GM19468 (cell line): ENCODE measurements at regions not wholly inside any gene's neighbourhood (a gene's known extent, or its start where the extent isn't known, plus 50 kb on each side); places are given as distances from the start of the nearest gene placed in this dataset.

Source experiments
- ATAC-seq: cut with Tn5 transposase; IDR thresholded peaks from one replicate; pipeline ENCODE4 v1.9.1; 2021; ENCODE audit warnings: mild to moderate bottlenecking, moderate library complexity, moderate number of reproducible peaks; ENCODE audit not compliant: unreplicated experiment; ENCODE audit errors: extremely low read depth

DNA sequence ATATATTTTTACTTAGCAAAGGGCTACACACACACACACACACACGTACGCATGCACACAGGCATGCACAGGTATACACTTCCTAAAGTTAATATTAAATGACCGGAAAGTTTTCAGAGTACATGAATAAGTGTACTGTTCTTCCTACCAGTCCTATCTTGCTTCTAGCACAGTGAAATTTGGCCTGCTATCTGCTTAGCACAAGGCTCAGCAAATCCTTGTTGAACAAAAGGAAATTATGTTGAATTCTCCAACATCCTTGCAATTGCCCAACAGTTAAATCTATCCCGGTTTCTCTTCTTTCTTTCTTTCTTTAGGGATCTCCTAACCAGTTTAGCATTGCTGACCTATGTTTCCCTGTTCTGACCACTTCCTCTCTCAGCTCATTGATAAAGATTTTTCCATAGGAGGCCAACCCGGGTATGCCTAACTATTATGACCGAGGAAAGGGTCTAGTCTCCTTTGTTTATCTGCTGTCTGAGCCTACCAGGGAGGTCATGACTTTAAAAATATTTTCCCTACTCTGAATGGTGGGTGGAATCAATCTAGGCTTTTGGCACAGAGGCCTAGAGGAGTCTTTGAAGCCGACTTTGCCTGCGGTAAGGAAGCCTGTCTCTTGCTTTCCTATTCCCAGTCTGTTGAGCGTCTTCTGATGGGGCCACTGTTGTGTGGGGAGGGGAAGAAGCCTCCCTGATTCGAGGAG lies 400.7 kb downstream of the HRH4 start:
- no peak for ATAC-seq

GRCh38 chr18:24862201-24862816 lies 401.9 kb downstream of the HRH4 start:
- no peak for ATAC-seq

DNA sequence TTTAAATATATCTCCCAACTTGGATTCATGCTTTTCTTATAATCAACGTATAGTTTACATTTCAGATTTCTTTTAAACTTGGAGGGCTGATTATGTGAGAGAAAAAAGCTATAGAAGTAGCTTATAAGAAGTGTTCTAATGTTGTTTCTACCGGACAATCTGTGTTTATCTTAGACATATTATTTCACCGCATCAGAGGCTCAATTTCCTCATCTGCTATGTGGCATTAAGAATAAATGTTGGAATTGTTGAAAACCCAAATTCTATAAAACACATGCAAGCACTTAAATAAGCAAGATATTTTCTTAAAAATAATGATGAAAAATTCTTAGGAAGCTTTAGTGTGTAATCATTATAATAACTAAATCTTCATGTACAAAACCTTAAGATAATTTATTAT lies 407.9 kb downstream of the HRH4 start:
- no peak for ATAC-seq

DNA sequence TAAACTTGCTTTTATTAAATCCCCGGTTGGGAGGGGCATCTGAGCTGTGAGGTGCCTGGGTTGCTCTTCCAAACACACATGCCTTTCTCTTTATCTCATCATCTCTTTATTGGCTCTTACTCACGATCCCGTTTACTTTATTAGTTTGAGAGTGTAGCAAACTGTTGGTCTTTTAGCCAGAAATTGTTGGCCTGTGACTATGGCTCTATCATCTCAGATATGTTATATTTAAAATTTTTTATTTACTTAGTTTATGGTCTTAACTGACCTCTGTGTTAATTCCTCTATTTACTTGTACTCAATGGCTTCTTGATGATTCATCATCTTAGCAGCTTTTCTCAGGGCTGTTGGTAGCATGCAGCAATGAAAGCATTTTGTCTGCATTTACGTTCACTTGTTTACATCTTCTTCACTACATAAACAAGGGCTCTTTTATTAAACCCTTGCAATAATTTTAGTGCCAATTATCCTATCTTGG lies 408.4 kb downstream of the HRH4 start:
- no peak for ATAC-seq

- ATAC-seq, result no peak
Measured at GRCh38 chr18:24869285-24869684, 408.8 kb downstream of the HRH4 start.

- no peak for ATAC-seq
Measured at GRCh38 chr18:24875286-24875685, 414.8 kb downstream of the HRH4 start.

GRCh38 chr18:24875777-24876176 lies 415.3 kb downstream of the HRH4 start:
- no peak for ATAC-seq

DNA sequence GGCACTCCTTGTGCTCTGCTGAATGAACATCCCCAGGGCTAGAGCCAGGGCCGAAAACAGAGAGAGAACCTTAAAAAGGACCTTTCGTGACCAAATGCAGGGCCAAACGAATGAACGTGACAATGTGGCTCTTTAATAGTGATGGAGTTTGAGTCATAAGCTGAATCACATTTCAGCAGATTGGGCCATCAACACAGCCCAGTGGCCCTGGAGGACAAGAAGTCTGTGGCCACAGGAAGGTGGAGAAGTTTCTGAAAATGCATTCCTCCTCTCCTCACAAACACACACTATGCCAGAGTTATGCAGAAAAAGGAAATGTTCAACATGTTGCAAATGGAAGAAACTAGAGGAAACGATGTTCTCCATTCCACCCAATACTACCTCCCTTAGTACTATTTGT lies 415.8 kb downstream of the HRH4 start:
- no peak for ATAC-seq

- ATAC-seq, result no peak
Measured at GRCh38 chr18:24877066-24877465, 416.6 kb downstream of the HRH4 start.

DNA sequence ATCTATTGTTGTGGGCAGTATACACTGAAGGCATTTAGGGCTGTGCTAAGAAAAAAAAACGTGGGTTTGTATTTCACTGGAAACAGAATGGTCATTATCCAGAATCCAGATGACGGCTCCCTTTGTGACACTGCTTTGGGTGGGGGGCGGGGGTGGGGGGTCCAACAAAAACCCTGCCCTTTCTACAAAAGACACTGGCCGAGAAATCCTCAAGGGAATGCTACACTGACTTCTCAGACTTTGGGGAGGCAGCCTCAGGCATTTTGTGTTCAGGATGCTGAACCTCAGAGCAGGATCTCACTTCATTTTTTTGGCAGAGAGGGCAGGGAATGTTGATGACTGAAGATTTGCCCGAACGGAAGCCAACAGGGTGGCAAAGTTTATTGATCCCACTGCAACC lies 417.1 kb downstream of the HRH4 start:
- ATAC-seq, result no peak

- no peak for ATAC-seq
Measured at GRCh38 chr18:24878289-24878688, 417.9 kb downstream of the HRH4 start.

- no peak for ATAC-seq
Measured at GRCh38 chr18:24885276-24885675, 424.8 kb downstream of the HRH4 start.

DNA sequence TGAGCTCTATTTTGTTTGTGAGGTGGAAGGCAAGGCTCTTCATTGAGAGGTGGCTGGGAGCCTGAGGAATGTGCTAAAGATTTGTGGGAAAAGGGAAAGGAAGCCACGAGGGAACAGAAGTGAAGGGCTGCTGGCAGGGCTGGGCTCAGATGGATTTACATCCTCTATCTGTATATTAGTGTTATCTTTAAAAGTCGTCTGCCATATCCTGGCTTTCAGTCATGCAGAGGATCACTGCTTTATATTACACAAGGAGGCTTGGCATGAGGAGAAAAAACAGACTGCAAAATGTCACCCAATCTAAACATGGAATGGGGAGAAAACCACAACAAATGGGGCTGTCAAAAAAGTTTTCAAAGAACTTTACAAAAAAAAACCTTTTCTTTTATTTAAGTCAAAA lies 434.4 kb downstream of the HRH4 start:
- ATAC-seq, result no peak

DNA sequence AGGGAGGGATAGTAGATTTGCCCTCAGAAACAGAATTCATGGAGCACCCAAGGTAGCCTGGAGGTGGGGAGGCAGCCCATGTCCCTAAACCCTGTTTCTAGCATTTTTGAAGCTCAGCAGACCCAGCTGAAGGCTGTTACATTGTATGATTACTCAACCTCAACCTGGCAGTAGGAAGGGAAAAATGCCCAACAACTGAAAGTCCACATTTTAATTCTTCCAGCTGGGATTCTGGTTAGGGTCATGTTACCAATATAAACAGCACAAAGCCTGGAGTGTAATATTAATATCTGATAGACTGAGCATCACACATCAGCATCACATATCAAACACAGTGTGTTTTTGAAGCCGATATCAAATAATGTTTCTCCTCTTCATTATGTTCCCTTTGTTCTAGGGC lies 437.0 kb downstream of the HRH4 start:
- ATAC-seq, result no peak

DNA sequence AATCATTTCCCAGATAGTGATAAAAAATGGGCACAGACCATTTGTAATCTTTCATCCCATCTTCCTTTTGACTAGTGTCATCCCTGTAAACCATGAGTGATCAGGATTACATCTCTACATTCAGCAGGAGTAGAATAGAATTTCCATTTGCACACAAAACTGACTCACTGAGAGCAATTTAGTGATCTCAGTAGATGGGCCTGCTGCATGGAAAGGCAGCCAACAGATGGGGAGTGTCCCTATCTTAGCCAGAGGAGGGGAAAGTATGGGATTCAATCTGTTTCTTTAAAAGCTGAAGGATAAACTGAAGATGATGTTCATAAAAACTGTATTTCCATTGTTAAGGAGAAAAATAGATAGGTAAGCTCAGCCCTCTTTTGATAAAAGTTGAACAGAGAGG lies 441.7 kb downstream of the ZNF521 start:
- no peak for ATAC-seq

GRCh38 chr18:24913507-24914170 lies 438.3 kb downstream of the ZNF521 start:
- ATAC-seq, result no peak

GRCh38 chr18:24914171-24914525 lies 437.8 kb downstream of the ZNF521 start:
- ATAC-seq, result no peak

DNA sequence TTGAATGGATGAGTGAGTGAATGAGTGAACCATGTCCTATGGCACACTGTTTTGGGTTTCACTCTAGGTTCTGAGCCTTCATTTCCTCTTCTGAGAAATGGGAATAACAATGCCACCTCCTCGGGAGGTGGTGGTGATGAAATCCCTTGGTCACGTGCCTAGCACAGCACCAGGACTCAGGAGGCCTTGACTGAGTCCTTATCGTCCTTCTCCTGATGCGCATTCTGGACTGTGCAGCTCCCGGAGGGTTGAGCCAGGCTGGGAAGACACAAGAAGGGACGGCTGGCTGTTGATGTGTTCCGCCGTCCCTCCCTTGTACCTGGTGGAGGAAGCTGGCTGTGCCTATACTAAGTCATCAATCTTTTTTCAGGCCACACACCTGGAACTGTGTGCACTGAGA lies 437.3 kb downstream of the ZNF521 start:
- ATAC-seq, result no peak

DNA sequence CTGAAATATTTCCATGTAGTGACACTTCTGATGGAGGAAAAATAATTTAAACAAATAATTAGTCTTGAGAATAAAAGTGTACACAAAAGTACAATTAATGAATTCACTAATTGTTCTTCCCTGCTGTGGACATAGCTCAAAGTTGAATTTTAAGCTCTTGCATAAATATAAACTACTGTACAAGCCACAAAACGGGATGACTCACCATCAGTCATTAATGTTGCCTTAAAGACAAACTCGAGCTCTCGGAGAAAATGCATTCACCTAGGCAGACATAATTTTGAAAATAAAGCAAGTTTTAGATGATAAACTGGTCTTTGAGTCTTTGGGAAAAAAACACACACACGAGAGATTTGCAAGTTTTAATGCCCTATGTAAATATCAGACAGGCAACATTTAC lies 436.4 kb downstream of the ZNF521 start:
- ATAC-seq, result no peak

GRCh38 chr18:24917767-24918166 lies 434.2 kb downstream of the ZNF521 start:
- ATAC-seq, result no peak

- no peak for ATAC-seq
Measured at GRCh38 chr18:24918257-24918656, 433.7 kb downstream of the ZNF521 start.
